Small intestine (tissue), 7 donors: ENCODE measurements at regions not wholly inside any gene's neighbourhood (a gene's known extent, or its start where the extent isn't known, plus 50 kb on each side); places are given as distances from the start of the nearest gene placed in this dataset.
A peak's percentile ranks its signal among the peaks of the same experiment; 100 is the strongest.

Experiments
- DNase-seq, 2 donors: peaks; one replicate each; pipeline versions ENCODE4 v3.0.0 to v3.0.0-alpha.2; 2013
- FAIRE-seq: peaks from 2 replicates; lab custom pipeline; 2012; peaks lifted over from hg19 to GRCh38; lab: Jason Lieb, UNC
- H3K27ac ChIP-seq, 3 donors: one replicate each; pipeline ENCODE4 v1.5.1; 2013; ENCODE audit warnings: low read length in 2 of 3, mild to moderate bottlenecking in 2 of 3, control low read depth in 1 of 3, inconsistent platforms in 1 of 3, low read depth in 1 of 3, moderate library complexity in 1 of 3
- H3K27me3 ChIP-seq, 3 donors: one replicate each; pipeline ENCODE4 v1.6.1; 2013; ENCODE audit warnings: low read length in 3 of 3, inconsistent platforms in 1 of 3; ENCODE audit not compliant: control insufficient read depth in 3 of 3, insufficient read depth in 3 of 3
- H3K36me3 ChIP-seq, 3 donors: one replicate each; pipeline ENCODE4 v1.6.1; 2013; ENCODE audit warnings: low read length in 3 of 3, inconsistent platforms in 1 of 3, low read depth in 1 of 3, mild to moderate bottlenecking in 1 of 3, moderate library complexity in 1 of 3; ENCODE audit not compliant: control insufficient read depth in 3 of 3, insufficient read depth in 2 of 3
- H3K4me1 ChIP-seq, 3 donors: one replicate each; pipeline ENCODE4 v1.6.1; 2013; ENCODE audit warnings: low read length in 2 of 3, inconsistent platforms in 1 of 3, low read depth in 1 of 3, mild to moderate bottlenecking in 1 of 3, moderate library complexity in 1 of 3; ENCODE audit not compliant: control insufficient read depth in 3 of 3, insufficient read depth in 2 of 3
- H3K4me3 ChIP-seq, 3 donors: one replicate each; pipeline ENCODE4 v1.5.1; 2013; ENCODE audit warnings: low read length in 3 of 3, control low read depth in 1 of 3, inconsistent platforms in 1 of 3, low read depth in 1 of 3, mild to moderate bottlenecking in 1 of 3, moderate library complexity in 1 of 3
- H3K9me3 ChIP-seq, 2 donors: one replicate each; pipeline ENCODE4 v1.6.1; 2013; ENCODE audit warnings: low read depth in 1 of 2, low read length in 1 of 2; ENCODE audit not compliant: control insufficient read depth in 2 of 2, insufficient read depth in 1 of 2
- WGBS, 3 donors: extraction: QIAGEN DNeasy Blood & Tissue Kit; methylation state at CpG; one replicate each; pipeline ENCODE4 v1.1.7; 2013; 5-methylcytosine and 5-hydroxymethylcytosine counted together
- donor health status: healthy with polysubstance abuse.
- donor health status: control.
- donor health status: control.
- donor health status: Bipolar disorder and iron deficiency.
- donor health status: healthy.

- no peak overlapping the region for H3K27ac ChIP-seq
These were observed 101.8 kb downstream of the CAND1 start for GRCh38 chr12:67370979-67371378.

DNA sequence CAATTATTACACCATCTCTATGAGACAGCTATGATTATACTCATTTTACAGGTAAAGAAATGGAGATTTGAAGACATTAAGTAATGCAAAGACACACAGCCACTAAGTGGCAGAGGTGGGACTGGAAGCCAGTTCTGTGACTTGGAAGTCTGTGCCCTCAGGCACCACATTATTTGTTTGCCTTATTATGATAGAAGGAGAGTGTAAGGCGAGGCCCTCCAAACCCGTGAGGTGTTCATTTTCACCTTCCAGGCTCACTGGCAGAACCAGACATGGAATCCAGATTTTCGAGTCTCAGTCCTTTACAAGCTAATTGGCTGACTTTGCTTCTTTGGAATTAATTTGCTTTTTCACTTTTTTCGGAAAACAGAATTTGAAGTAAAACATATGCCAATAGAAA, 107.9 kb downstream of the CAND1 start:
- WGBS, 3 donors = 88 to 90% (median 89%) methylated on average over 4 of the region's 4 CpGs
- Histone ChIP-seq H3K36me3 (no peaks in the 10 kb centered on the region), H3K4me1 (no peaks in the 10 kb centered on the region), H3K4me3 (no peak overlapping the region), H3K9me3 (no peaks in the 10 kb centered on the region), H3K27me3 (peaks cover 0 to 3% (median 0%) of the 10 kb centered on the region in 3 donors), H3K27ac (no peak overlapping the region)
- FAIRE-seq (no peak), DNase-seq (no peak)

More at GRCh38 chr12:67370979-67371378, 101.8 kb downstream of the CAND1 start:
- H3K4me1 ChIP-seq = no peaks in the 10 kb centered on the region
- no peak for FAIRE-seq
- DNase-seq = no peak
- H3K9me3 ChIP-seq = no peaks in the 10 kb centered on the region
- no peak overlapping the region for H3K4me3 ChIP-seq
- no peaks in the 10 kb centered on the region for H3K27me3 ChIP-seq
- no peaks in the 10 kb centered on the region for H3K36me3 ChIP-seq

DNA sequence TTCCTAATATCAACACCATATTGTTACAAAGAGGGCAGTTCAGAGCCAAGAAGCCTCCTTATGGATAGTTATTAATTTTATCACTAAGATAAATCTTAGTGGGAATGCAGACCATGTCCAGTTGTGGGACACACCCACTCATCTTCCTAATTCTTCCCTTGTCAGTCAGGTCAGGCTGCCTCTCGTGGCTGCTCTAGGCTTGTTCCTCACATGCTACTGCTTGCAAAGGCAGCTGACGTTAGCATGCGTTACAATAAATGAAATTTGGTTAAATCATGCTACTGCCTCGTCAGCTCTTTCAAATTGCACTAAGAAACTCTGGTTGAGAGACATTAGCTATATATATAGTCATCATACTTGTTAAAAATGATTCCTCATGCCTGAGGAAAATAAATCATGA, 108.4 kb downstream of the CAND1 start:
- DNase-seq = no peak
- no peak for FAIRE-seq
- H3K36me3 ChIP-seq = no peaks in the 10 kb centered on the region
- WGBS, 3 donors = 89 to 92% (median 91%) methylated on average over 4 of the region's 4 CpGs
- no peak overlapping the region for H3K4me3 ChIP-seq
- H3K9me3 ChIP-seq = no peaks in the 10 kb centered on the region
- H3K27ac ChIP-seq = no peak overlapping the region
- H3K27me3 ChIP-seq = peaks cover 0 to 3% (median 0%) of the 10 kb centered on the region in 3 donors
- no peaks in the 10 kb centered on the region for H3K4me1 ChIP-seq

- DNase-seq (no peak), FAIRE-seq (no peak)
- Histone ChIP-seq H3K36me3 (no peaks in the 10 kb centered on the region), H3K27ac (peak overlapping the region in 1 of 3 donors; percentile 38), H3K4me3 (no peak overlapping the region), H3K27me3 (peaks cover 0 to 3% (median 0%) of the 10 kb centered on the region in 3 donors), H3K9me3 (no peaks in the 10 kb centered on the region), H3K4me1 (no peaks in the 10 kb centered on the region)
- WGBS, 3 donors = 65 to 83% (median 76%) methylated on average over 4 of the region's 4 CpGs
These were observed 113.2 kb downstream of the CAND1 start for GRCh38 chr12:67382241-67382871.

DNA sequence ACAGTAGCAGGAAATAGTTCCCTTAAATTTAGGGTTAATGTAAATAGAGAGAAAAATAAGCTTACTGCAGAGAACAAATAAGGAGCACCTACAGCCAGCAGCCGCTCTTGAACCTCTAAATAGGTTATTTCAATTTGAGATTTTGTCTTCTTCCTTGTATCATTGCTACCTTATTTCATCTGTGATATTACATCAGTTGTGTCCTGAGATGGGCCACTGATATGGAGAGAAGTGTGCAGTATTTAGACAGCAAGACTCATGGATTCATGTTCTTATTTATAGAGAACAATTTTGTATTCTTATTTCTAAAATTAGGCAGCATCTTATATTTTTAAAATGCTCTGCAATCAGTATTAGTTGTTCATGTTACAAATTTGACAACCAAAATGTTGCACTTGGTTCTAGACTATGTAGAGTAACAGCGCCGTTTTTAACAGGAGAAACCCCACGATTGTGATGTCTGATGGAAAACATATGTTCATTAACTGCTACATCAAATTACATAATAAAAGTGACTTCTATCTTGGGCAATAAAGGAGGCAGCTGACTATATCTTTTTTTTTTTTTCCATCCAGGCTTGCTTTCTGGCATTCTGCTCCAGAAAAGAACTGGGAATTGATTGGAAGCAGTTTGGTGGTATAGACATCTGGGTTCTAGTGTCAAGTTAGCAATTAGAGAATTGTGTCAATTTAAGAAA, 117.9 kb downstream of the CAND1 start:
- no peaks in the 10 kb centered on the region for H3K9me3 ChIP-seq
- H3K4me1 ChIP-seq = peaks cover 0 to 8% (median 0%) of the 10 kb centered on the region in 3 donors
- H3K4me3 ChIP-seq = no peak overlapping the region
- no peak for FAIRE-seq
- WGBS, 3 donors = 57 to 83% (median 73%) methylated on average over 4 of the region's 4 CpGs
- DNase-seq = no peak
- no peaks in the 10 kb centered on the region for H3K36me3 ChIP-seq
- no peak overlapping the region for H3K27ac ChIP-seq
- H3K27me3 ChIP-seq = no peaks in the 10 kb centered on the region

DNA sequence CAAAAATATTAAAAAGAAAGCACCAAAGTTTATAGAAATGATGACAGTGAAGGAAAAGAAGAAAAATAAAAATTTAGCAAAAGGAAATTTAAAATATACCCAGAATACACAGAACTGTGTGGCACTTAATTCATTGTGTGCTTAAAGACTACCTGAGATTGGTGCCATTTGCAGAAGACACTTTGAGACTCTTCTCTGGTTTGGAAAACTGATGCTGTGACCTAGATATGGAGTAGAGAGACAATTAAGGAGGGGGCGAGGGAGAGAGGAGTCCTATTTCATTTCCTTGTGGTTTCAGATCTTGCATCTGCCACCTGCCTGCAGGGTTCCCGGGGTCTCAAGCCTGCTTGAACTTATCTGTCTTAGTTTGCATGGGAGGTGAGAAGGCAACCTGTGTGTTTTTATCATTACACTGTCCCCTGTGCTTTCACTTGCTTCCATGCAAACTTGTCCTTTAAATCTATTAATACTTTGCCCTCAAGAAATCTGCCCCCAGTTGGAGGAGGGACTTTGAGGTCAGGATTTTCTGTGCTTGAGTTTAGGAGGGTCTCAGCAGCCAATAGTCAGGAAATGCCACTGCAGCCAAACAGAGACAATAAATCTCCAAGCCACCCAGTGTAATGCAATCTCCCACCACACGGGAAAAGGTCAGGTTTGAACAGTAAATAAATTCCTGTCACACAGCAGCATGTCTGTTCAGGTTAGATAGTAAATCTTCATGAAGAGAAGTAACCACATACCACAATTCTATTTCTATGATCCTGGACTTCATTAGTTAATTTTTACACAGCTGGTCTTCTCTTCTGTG, 119.4 kb downstream of the CAND1 start:
- Histone ChIP-seq H3K4me1 (peaks cover 0 to 8% (median 0%) of the 10 kb centered on the region in 3 donors), H3K9me3 (no peaks in the 10 kb centered on the region), H3K27ac (no peak overlapping the region), H3K27me3 (no peaks in the 10 kb centered on the region), H3K4me3 (no peak overlapping the region), H3K36me3 (no peaks in the 10 kb centered on the region)
- FAIRE-seq (no peak), DNase-seq (peak in 1 of 2 donors; percentile 21)
- 39 to 47% (median 46%) methylated on average over 3 of the region's 3 CpGs for WGBS, 3 donors

DNA sequence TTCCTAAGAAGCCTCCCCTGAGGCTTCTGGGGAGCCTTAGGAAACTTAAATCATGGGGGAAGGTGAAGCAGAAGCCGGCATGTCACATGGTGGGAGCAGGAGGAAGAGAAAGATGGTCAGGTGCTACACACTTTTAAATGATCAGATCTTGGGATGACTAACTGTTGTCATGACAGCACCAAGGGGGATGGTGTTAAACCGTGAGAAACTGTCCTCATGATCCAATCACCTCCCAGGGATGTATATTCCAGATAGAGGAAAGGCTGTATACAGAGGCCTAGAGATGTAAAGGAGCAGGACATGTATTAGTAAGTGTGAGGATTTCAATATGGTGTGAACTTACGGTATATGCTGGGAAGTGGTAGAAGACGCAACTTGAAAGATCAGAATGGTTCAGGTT, 121.1 kb downstream of the CAND1 start:
- Histone ChIP-seq H3K4me3 (no peak overlapping the region), H3K27ac (no peak overlapping the region), H3K9me3 (no peaks in the 10 kb centered on the region), H3K36me3 (no peaks in the 10 kb centered on the region), H3K4me1 (peaks cover 0 to 8% (median 0%) of the 10 kb centered on the region in 3 donors), H3K27me3 (no peaks in the 10 kb centered on the region)
- no peak for DNase-seq
- 65 to 92% (median 77%) methylated on average over 4 of the region's 4 CpGs for WGBS, 3 donors
- no peak for FAIRE-seq

DNA sequence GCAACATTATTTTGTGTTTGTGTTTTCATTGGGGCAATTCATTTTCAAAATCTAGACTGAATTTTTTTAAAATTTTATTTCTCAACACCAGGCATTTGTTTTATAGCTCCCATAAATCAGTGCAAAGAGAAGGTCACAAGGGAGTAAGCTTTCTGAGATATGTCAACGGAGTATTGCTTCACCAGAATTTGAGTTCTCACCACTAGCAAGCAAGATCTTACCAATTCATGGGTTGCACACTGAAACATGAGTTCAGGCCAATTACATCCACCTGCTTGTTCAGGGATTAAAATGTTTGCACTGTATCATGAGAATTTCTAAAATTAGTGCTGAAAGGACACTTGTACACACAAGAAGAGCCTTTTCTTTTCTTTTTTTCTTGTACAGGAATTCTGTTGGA, 121.9 kb downstream of the CAND1 start:
- WGBS, 3 donors = 15 to 59% (median 36%) methylated on average over 1 of the region's 1 CpG
- peak in 1 of 2 donors; percentile 54 for DNase-seq
- Histone ChIP-seq H3K27me3 (no peaks in the 10 kb centered on the region), H3K27ac (no peak overlapping the region), H3K36me3 (no peaks in the 10 kb centered on the region), H3K4me1 (peaks cover 0 to 8% (median 0%) of the 10 kb centered on the region in 3 donors), H3K9me3 (no peaks in the 10 kb centered on the region), H3K4me3 (no peak overlapping the region)
- FAIRE-seq = no peak
